AG04450 (cell line): ENCODE measurements at regions not wholly inside any gene's neighbourhood (a gene's known extent, or its start where the extent isn't known, plus 50 kb on each side); places are given as distances from the start of the nearest gene placed in this dataset.
"Not testable (repeated sequence)": the region's sequence is repeated elsewhere in the genome, so short reads cannot be mapped to it uniquely, and the experiment has no call there.

Source experiments
- CTCF ChIA-PET: fragments of 300-600, 350-600 bp; formaldehyde crosslinking; extraction: SDS; loops from one replicate; lab custom pipeline; 2022; ENCODE audit warnings: antibody characterized with exemption, inconsistent platforms; lab: Charles Lee
- POLR2A ChIA-PET: fragments of 350-600 bp; formaldehyde crosslinking; extraction: SDS; loops from one replicate; lab custom pipeline; 2021; ENCODE audit warnings: antibody characterized with exemption, inconsistent platforms; lab: Yijun Ruan, JAX
- DNase-seq: peaks from one replicate; pipeline ENCODE4 v3.0.0-alpha.2; 2011; ENCODE audit warnings: low read depth, low spot score
- H3K27ac ChIP-seq: one replicate; pipeline ENCODE4 v1.5.1; 2012; ENCODE audit warnings: low read depth, low read length, control low read depth
- H3K27me3 ChIP-seq: one replicate; pipeline ENCODE4 v1.6.0; 2012; ENCODE audit warnings: low read length; ENCODE audit not compliant: control insufficient read depth, insufficient read depth
- H3K4me3 ChIP-seq: 2 replicates; pipeline ENCODE4 v1.5.1; 2011; ENCODE audit warnings: mild to moderate bottlenecking, low read depth, low read length, control low read depth
- H3K9me3 ChIP-seq: 2 replicates; pipeline ENCODE4 v1.5.1; 2012; ENCODE audit warnings: low read length; ENCODE audit not compliant: control insufficient read depth, insufficient read depth
- TF ChIP-seq, protein P1 (sequence below): IDR thresholded peaks from 2 replicates; pipeline ENCODE4 v1.5.1; 2011; ENCODE audit warnings: low read depth, low read length, control low read depth, inconsistent platforms

GRCh38 chr11:23317816-23318215 lies 457.5 kb upstream of the CCDC179 start:
- Histone ChIP-seq H3K4me3 (no peak overlapping the region), H3K9me3 (peaks cover 7% of the 10 kb centered on the region), H3K27ac (no peak overlapping the region), H3K27me3 (no peaks in the 10 kb centered on the region)
- CTCF ChIA-PET = no interaction called here
- no peak for DNase-seq
- POLR2A ChIA-PET = no interaction called here
- TF ChIP-seq, protein P1, sequence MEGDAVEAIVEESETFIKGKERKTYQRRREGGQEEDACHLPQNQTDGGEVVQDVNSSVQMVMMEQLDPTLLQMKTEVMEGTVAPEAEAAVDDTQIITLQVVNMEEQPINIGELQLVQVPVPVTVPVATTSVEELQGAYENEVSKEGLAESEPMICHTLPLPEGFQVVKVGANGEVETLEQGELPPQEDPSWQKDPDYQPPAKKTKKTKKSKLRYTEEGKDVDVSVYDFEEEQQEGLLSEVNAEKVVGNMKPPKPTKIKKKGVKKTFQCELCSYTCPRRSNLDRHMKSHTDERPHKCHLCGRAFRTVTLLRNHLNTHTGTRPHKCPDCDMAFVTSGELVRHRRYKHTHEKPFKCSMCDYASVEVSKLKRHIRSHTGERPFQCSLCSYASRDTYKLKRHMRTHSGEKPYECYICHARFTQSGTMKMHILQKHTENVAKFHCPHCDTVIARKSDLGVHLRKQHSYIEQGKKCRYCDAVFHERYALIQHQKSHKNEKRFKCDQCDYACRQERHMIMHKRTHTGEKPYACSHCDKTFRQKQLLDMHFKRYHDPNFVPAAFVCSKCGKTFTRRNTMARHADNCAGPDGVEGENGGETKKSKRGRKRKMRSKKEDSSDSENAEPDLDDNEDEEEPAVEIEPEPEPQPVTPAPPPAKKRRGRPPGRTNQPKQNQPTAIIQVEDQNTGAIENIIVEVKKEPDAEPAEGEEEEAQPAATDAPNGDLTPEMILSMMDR = no peak

DNA sequence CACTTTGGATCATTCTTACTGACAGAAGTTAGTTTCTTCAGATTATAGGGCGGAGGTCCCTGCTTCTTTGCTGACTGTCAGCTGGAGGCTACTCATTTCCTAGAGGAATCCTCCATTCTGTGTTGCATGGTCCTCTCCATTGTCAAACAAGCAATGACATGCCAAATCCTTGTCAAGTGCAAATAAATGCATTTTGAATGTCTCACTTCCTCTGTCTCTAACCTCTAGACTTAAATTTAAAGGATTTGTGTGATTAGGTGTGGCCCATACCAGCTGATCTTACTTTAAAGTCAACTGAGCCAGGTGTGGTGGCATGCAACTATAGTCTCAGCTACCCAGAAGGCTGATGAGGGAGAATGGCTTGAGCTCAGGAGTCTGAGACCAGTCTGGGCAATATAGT lies 458.4 kb upstream of the CCDC179 start:
- CTCF ChIA-PET = no interaction called here
- DNase-seq = no peak
- no peak overlapping the region for H3K27ac ChIP-seq
- H3K4me3 ChIP-seq = no peak overlapping the region
- H3K27me3 ChIP-seq = no peaks in the 10 kb centered on the region
- peaks cover 7% of the 10 kb centered on the region for H3K9me3 ChIP-seq
- POLR2A ChIA-PET = no interaction called here
- TF ChIP-seq, protein P1 = no peak

DNA sequence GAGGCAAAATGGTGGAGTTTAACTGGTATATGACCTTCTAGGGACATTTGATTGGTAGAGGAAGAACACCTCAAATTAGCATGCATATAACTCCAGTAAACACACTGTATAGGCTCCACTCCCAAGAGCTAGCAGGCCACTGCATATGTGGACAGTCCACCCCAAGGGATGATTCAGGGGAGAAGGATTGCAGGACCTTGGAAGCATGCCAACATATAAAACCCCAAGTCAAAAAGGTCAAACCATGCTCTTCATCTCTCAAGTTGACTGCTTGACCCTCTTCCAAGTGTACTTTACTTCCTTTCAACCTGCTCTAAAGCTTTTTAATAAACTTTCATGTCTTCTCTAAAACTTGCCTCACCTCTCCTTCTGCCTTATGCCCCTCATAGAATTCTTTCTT lies 459.9 kb upstream of the CCDC179 start:
- Histone ChIP-seq H3K27me3 (no peaks in the 10 kb centered on the region), H3K4me3 (no peak overlapping the region)
- POLR2A ChIA-PET = no interaction called here

DNA sequence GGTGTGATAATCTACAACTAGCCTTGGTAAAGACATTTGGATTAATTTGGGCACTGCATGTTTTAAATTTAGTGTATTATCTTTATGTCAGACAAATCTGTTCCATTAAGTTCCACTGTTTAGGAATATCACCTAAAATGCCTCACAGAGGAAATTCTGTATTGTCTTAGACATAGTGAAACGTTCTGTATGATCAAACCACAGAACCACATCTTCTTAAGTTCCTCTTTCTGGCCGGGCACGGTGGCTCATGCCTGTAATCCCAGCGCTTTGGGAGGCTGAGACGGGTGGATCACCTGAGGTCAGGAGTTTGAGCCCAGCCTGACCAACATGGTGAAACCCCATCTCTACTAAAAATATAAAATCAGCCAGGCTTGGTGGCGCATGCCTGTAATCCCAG lies 475.3 kb upstream of the CCDC179 start:
- H3K27me3 ChIP-seq, H3K27ac ChIP-seq, H3K4me3 ChIP-seq, CTCF ChIA-PET, POLR2A ChIA-PET, DNase-seq, H3K9me3 ChIP-seq: not testable (repeated sequence)

More for the DNA sequence above, 459.9 kb upstream of the CCDC179 start:
- CTCF ChIA-PET = no interaction called here
- TF ChIP-seq, protein P1 = no peak
- DNase-seq = no peak
- peaks cover 7% of the 10 kb centered on the region for H3K9me3 ChIP-seq
- H3K27ac ChIP-seq = no peak overlapping the region

- TF ChIP-seq, protein P1 = no peak
- ChIA-PET POLR2A (no interaction called here), CTCF (interaction anchor here (0.6 kb wide), 1 partner anchor 161 kb away, joined by 6 read pairs; no protein-coding TSS in a partner anchor)
- H3K27ac ChIP-seq = no peak overlapping the region
- DNase-seq = no peak
- H3K4me3 ChIP-seq = no peak overlapping the region
- peaks cover 4% of the 10 kb centered on the region; the same call in 1 of the 2 replicates for H3K9me3 ChIP-seq
- no peaks in the 10 kb centered on the region for H3K27me3 ChIP-seq
Observed at GRCh38 chr11:23336961-23337360, 476.7 kb upstream of the CCDC179 start.
